ENCODE measurements at regions not wholly inside any gene's neighbourhood (a gene's known extent, or its start where the extent isn't known, plus 50 kb on each side); places are given as distances from the start of the nearest gene placed in this dataset.

DNA sequence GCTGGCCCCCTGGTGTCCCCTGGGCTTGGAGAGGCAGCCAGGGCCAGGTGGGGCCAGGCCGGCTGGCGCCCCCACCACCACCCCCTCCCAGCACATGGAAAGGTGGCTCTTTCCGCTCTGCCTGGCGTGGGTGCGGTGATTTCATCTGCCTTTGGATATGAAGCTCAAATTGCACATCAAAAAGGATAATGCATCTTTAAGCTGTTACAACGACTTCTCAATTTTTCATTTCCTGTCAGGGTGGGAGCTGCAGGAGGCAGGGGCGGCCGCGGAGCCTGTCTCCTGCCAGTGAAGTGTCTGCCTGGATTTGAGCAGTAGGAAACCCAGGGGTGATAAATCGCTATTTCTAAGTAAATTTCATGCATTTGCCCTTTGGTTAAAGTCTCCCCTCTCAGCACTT lies 169.2 kb upstream of the MVB12B start:
- peaks cover 0 to 7% (median 5%) of the 10 kb centered on the region in 3 donors for H3K27me3 Mint-ChIP-seq (ENCODE audit: low read depth in 3 of 3)
- H2AFZ ChIP-seq (ENCODE audit: insufficient read depth, low read depth, low read length, poor library complexity, severe bottlenecking): no peak overlapping the region
- no peaks in the 10 kb centered on the region for H3K27me3 ChIP-seq (ENCODE audit: control insufficient read depth in 2 of 2, insufficient read depth in 2 of 2, low read length in 2 of 2)
- no peak overlapping the region for H3K27ac Mint-ChIP-seq
- H3K4me3 Mint-ChIP-seq: no peak overlapping the region
- no peaks in the 10 kb centered on the region for H3K4me1 Mint-ChIP-seq
- no peaks in the 10 kb centered on the region for H3K4me1 ChIP-seq (ENCODE audit: control insufficient read depth in 1 of 2, insufficient read depth in 2 of 2, low read length in 2 of 2)
- H3K4me2 ChIP-seq (replicated peaks; ENCODE audit: extremely low read depth, low read length, poor library complexity, severe bottlenecking): no peak overlapping the region
- DNase-seq: no peak
- TF ChIP-seq, protein P1, sequence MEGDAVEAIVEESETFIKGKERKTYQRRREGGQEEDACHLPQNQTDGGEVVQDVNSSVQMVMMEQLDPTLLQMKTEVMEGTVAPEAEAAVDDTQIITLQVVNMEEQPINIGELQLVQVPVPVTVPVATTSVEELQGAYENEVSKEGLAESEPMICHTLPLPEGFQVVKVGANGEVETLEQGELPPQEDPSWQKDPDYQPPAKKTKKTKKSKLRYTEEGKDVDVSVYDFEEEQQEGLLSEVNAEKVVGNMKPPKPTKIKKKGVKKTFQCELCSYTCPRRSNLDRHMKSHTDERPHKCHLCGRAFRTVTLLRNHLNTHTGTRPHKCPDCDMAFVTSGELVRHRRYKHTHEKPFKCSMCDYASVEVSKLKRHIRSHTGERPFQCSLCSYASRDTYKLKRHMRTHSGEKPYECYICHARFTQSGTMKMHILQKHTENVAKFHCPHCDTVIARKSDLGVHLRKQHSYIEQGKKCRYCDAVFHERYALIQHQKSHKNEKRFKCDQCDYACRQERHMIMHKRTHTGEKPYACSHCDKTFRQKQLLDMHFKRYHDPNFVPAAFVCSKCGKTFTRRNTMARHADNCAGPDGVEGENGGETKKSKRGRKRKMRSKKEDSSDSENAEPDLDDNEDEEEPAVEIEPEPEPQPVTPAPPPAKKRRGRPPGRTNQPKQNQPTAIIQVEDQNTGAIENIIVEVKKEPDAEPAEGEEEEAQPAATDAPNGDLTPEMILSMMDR (IDR thresholded peaks at IDR 0.05): no peak
- H4K20me1 ChIP-seq (ENCODE audit: insufficient read depth, low read length): no peaks in the 10 kb centered on the region
- no peaks in the 10 kb centered on the region for H3K36me3 ChIP-seq (replicated peaks in 1 of 2; ENCODE audit: control insufficient read depth in 1 of 2, insufficient read depth in 2 of 2, low read length in 2 of 2)
- no peaks in the 10 kb centered on the region for H3K36me3 Mint-ChIP-seq
- H3K9me3 ChIP-seq (replicated peaks in 1 of 2; ENCODE audit: control insufficient read depth in 1 of 2, insufficient read depth in 1 of 2, low read length in 2 of 2): no peaks in the 10 kb centered on the region
- no peak overlapping the region for H3K27ac ChIP-seq (ENCODE audit: low read depth in 1 of 2, low read length in 2 of 2)
- H3K9ac ChIP-seq (ENCODE audit: insufficient read depth, low read length, poor library complexity, severe bottlenecking): no peak overlapping the region
- H3K4me3 ChIP-seq (replicated peaks in 1 of 3; ENCODE audit: low read depth in 2 of 3, low read length in 3 of 3): no peak overlapping the region
- WGBS (ENCODE audit: insufficient coverage): 23% methylated on average over 5 of the region's 10 CpGs
- H3K9me3 Mint-ChIP-seq: no peaks in the 10 kb centered on the region
- H3K79me2 ChIP-seq (ENCODE audit: insufficient read depth, low read length): no peaks in the 10 kb centered on the region
- intact Hi-C loops (cut with micrococcal nuclease): no loop called here

GRCh38 chr9:126157826-126158587 lies 168.6 kb upstream of the MVB12B start:
- H3K4me2 ChIP-seq (replicated peaks; ENCODE audit: extremely low read depth, low read length, poor library complexity, severe bottlenecking): no peak overlapping the region
- Mint-ChIP-seq H3K27ac (no peak overlapping the region), H3K27me3 (ENCODE audit: low read depth in 3 of 3) (peaks cover 0 to 7% (median 5%) of the 10 kb centered on the region in 3 donors), H3K4me3 (no peak overlapping the region), H3K36me3 (no peaks in the 10 kb centered on the region), H3K9me3 (no peaks in the 10 kb centered on the region), H3K4me1 (no peaks in the 10 kb centered on the region)
- WGBS (ENCODE audit: insufficient coverage): 62% methylated on average over 8 of the region's 29 CpGs
- no peak overlapping the region for H3K27ac ChIP-seq (ENCODE audit: low read depth in 1 of 2, low read length in 2 of 2)
- H3K4me1 ChIP-seq (ENCODE audit: control insufficient read depth in 1 of 2, insufficient read depth in 2 of 2, low read length in 2 of 2): no peaks in the 10 kb centered on the region
- H4K20me1 ChIP-seq (ENCODE audit: insufficient read depth, low read length): no peaks in the 10 kb centered on the region
- no peak overlapping the region for H3K4me3 ChIP-seq (replicated peaks in 1 of 3; ENCODE audit: low read depth in 2 of 3, low read length in 3 of 3)
- no peaks in the 10 kb centered on the region for H3K27me3 ChIP-seq (ENCODE audit: control insufficient read depth in 2 of 2, insufficient read depth in 2 of 2, low read length in 2 of 2)
- no peak overlapping the region for H3K9ac ChIP-seq (ENCODE audit: insufficient read depth, low read length, poor library complexity, severe bottlenecking)
- no peak overlapping the region for H2AFZ ChIP-seq (ENCODE audit: insufficient read depth, low read depth, low read length, poor library complexity, severe bottlenecking)
- no peaks in the 10 kb centered on the region for H3K79me2 ChIP-seq (ENCODE audit: insufficient read depth, low read length)
- intact Hi-C loops (cut with micrococcal nuclease): no loop called here
- TF ChIP-seq, protein P1 (IDR thresholded peaks at IDR 0.05): no peak
- DNase-seq: no peak
- no peaks in the 10 kb centered on the region for H3K9me3 ChIP-seq (replicated peaks in 1 of 2; ENCODE audit: control insufficient read depth in 1 of 2, insufficient read depth in 1 of 2, low read length in 2 of 2)
- no peaks in the 10 kb centered on the region for H3K36me3 ChIP-seq (replicated peaks in 1 of 2; ENCODE audit: control insufficient read depth in 1 of 2, insufficient read depth in 2 of 2, low read length in 2 of 2)

All from CD14-positive monocyte (primary cell).